ENCODE measurements at regions not wholly inside any gene's neighbourhood (a gene's known extent, or its start where the extent isn't known, plus 50 kb on each side); places are given as distances from the start of the nearest gene placed in this dataset.

GRCh38 chr2:226680719-226681118 lies 118.9 kb downstream of the IRS1 start:
- no peak for DNase-seq

GRCh38 chr2:226679389-226680065 lies 120.1 kb downstream of the IRS1 start:
- DNase-seq: no peak

GRCh38 chr2:226678422-226678821 lies 121.2 kb downstream of the IRS1 start:
- DNase-seq: no peak

- no peak for DNase-seq
Observed at GRCh38 chr2:226677080-226677479, 122.5 kb downstream of the IRS1 start.

- no peak for DNase-seq
Observed at GRCh38 chr2:226676618-226677017, 123.0 kb downstream of the IRS1 start.

- DNase-seq: no peak
Observed at GRCh38 chr2:226674123-226674522, 125.5 kb downstream of the IRS1 start.

GRCh38 chr2:226673314-226673723 lies 126.3 kb downstream of the IRS1 start:
- DNase-seq: no peak

GRCh38 chr2:226671141-226671676 lies 128.4 kb downstream of the IRS1 start:
- no peak for DNase-seq

GRCh38 chr2:226669905-226670304 lies 129.7 kb downstream of the IRS1 start:
- no peak for DNase-seq

- DNase-seq: no peak
Observed at GRCh38 chr2:226669249-226669648, 130.4 kb downstream of the IRS1 start.

GRCh38 chr2:226667736-226668135 lies 131.9 kb downstream of the IRS1 start:
- DNase-seq: no peak

GRCh38 chr2:226665306-226665831 lies 134.3 kb downstream of the IRS1 start:
- no peak for DNase-seq

- DNase-seq: no peak
Observed at GRCh38 chr2:226664661-226665060, 135.0 kb downstream of the IRS1 start.

GRCh38 chr2:226664140-226664539 lies 135.5 kb downstream of the IRS1 start:
- no peak for DNase-seq

GRCh38 chr2:226661789-226662545 lies 137.7 kb downstream of the IRS1 start:
- no peak for DNase-seq

GRCh38 chr2:226660526-226660925 lies 139.1 kb downstream of the IRS1 start:
- DNase-seq: no peak

GRCh38 chr2:226660124-226660523 lies 139.5 kb downstream of the IRS1 start:
- no peak for DNase-seq

GRCh38 chr2:226659410-226659809 lies 140.2 kb downstream of the IRS1 start:
- DNase-seq: no peak

GRCh38 chr2:226658555-226658954 lies 141.1 kb downstream of the IRS1 start:
- no peak for DNase-seq

GRCh38 chr2:226657340-226658053 lies 142.1 kb downstream of the IRS1 start:
- no peak for DNase-seq

- no peak for DNase-seq
Observed at GRCh38 chr2:226656367-226656766, 143.3 kb downstream of the IRS1 start.

- DNase-seq: no peak
Observed at GRCh38 chr2:226655871-226656270, 143.7 kb downstream of the IRS1 start.

All from hippocampal formation (tissue), 2 donors.